Panc1 (cell line): ENCODE measurements at regions not wholly inside any gene's neighbourhood (a gene's known extent, or its start where the extent isn't known, plus 50 kb on each side); places are given as distances from the start of the nearest gene placed in this dataset.

ENCODE experiments used
- ATAC-seq: fragments of 200-7000 bp; cut with Tn5 transposase; 2 replicates; pipeline ENCODE4 v1.9.1; 2020; ENCODE audit warnings: mild to moderate bottlenecking, moderate library complexity
- BruUV-seq: library from RNA; stranded (reverse); fragments of 400-500 nt; replicated peaks from 2 replicates; lab custom pipeline; 2021; lab: Mats Ljungman, UMichigan
- CTCF ChIA-PET: fragments of 300-600 bp; sonication (Branson Sonifier 250); formaldehyde crosslinking; loops from one replicate; lab custom pipeline; 2022; ENCODE audit warnings: antibody characterized with exemption; lab: Charles Lee
- POLR2A ChIA-PET: fragments of 300-600 bp; sonication (Branson Sonifier 250); formaldehyde crosslinking; loops from one replicate; lab custom pipeline; 2022; ENCODE audit warnings: antibody characterized with exemption; lab: Charles Lee
- DNase-seq: peaks from one replicate; pipeline ENCODE4 v3.0.0-alpha.2; 2010; ENCODE audit warnings: low read depth, low spot score
- H3K27ac ChIP-seq: 2 replicates; pipeline ENCODE4 v1.5.1; 2011; ENCODE audit warnings: mild to moderate bottlenecking, low read length, inconsistent platforms
- H3K27me3 ChIP-seq: fragments of 200-500 bp; sonication (Bioruptor generic); 2 replicates; pipeline ENCODE4 v1.6.0; 2014; ENCODE audit warnings: low read length, inconsistent platforms; ENCODE audit not compliant: control insufficient read depth, insufficient read depth
- H3K36me3 ChIP-seq: fragments of 200-500 bp; sonication (Bioruptor generic); 2 replicates; pipeline ENCODE4 v1.5.1; 2014; ENCODE audit warnings: inconsistent platforms, mild to moderate bottlenecking, low read length, moderate library complexity; ENCODE audit not compliant: control insufficient read depth, insufficient read depth
- H3K4me1 ChIP-seq: 2 replicates; pipeline ENCODE4 v1.5.1; 2011; ENCODE audit warnings: inconsistent platforms, mild to moderate bottlenecking, low read length, moderate library complexity; ENCODE audit not compliant: control insufficient read depth, insufficient read depth
- H3K4me3 ChIP-seq, 2 experiments: 2 replicates each; pipeline ENCODE4 v1.5.1; 2011 to 2012; ENCODE audit warnings: low read depth in 2 of 2, low read length in 2 of 2, mild to moderate bottlenecking in 2 of 2, inconsistent platforms in 1 of 2, moderate library complexity in 1 of 2
- H3K9me3 ChIP-seq: fragments of 200-500 bp; sonication (Bioruptor generic); 2 replicates; pipeline ENCODE4 v1.5.1; 2014; ENCODE audit warnings: low read depth, mild to moderate bottlenecking, inconsistent platforms, low read length, moderate library complexity; ENCODE audit not compliant: control insufficient read depth, insufficient read depth
- CTCF ChIP-seq: fragments of 450-650 bp; IDR thresholded peaks from 2 replicates; pipeline ENCODE4 v1.5.1; 2017; ENCODE audit warnings: mild to moderate bottlenecking
- POLR2AphosphoS5 ChIP-seq: IDR thresholded peaks from 2 replicates; pipeline ENCODE4 v1.6.1; 2012; ENCODE audit warnings: mild to moderate bottlenecking, low read depth, low read length, moderate library complexity
- REST ChIP-seq, 2 experiments: IDR thresholded peaks; 2 replicates each; pipeline ENCODE4 v1.6.1; 2011 to 2012; ENCODE audit warnings: low read depth in 2 of 2, control low read depth in 1 of 2, low read length in 1 of 2, mild to moderate bottlenecking in 1 of 2, moderate library complexity in 1 of 2; ENCODE audit not compliant: insufficient read depth in 1 of 2
- SIN3A ChIP-seq: IDR thresholded peaks from 2 replicates; pipeline ENCODE4 v1.6.1; 2012; ENCODE audit warnings: low read depth, mild to moderate bottlenecking, low read length, moderate library complexity, borderline replicate concordance; ENCODE audit not compliant: insufficient read depth
- TCF7L2 ChIP-seq: IDR thresholded peaks from 2 replicates; pipeline ENCODE4 v1.6.1; 2011; ENCODE audit warnings: mild to moderate bottlenecking, low read depth, low read length, inconsistent platforms
- in situ Hi-C: cut with HindIII; loops from 2 replicates; pipeline ENCODE4 v1.10.0; 2016; ENCODE audit warnings: low sequenced_read_pairs, low pct_unique_long_range_greater_than_20kb
- intact Hi-C: fragments of 100-400 bp; cut with micrococcal nuclease; formaldehyde crosslinking; loops from one replicate; pipeline ENCODE4 v1.10.0; 2022; ENCODE audit not compliant: unreplicated experiment

- Histone ChIP-seq H3K27ac (no peak overlapping the region; the same call in 1 of the 2 replicates), H3K4me3 (no peak overlapping the region), H3K27me3 (no peaks in the 10 kb centered on the region), H3K36me3 (no peaks in the 10 kb centered on the region), H3K4me1 (peaks cover 13% of the 10 kb centered on the region), H3K9me3 (no peaks in the 10 kb centered on the region)
- in situ Hi-C loops, result no loop called here
- POLR2A ChIA-PET, result no interaction called here
- BruUV-seq, result no TSS peak
- intact Hi-C loops, result no loop called here
- ATAC-seq (peak; percentile 97), DNase-seq (peak; percentile 83)
- CTCF ChIA-PET, result no interaction called here
- TF ChIP-seq CTCF, result no peak
- TF ChIP-seq TCF7L2, result peak; percentile 79
- no peak for TF ChIP-seq REST (IDR thresholded peaks at IDR 0.05; ENCODE audit: insufficient read depth in 1 of 2, low read depth in 2 of 2, low read length in 1 of 2)
- TF ChIP-seq POLR2AphosphoS5, result peak; percentile 85; the same call in 1 of the 2 replicates
- no peak for TF ChIP-seq SIN3A
These were observed 727.9 kb upstream of the KCND2 start for GRCh38 chr7:119545118-119545517.

- H3K36me3 ChIP-seq, result no peaks in the 10 kb centered on the region
- ATAC-seq (no peak), DNase-seq (no peak)
- in situ Hi-C loops, result no loop called here
- BruUV-seq, result no TSS peak
- no peak overlapping the region for H3K4me3 ChIP-seq
- H3K9me3 ChIP-seq, result no peaks in the 10 kb centered on the region
- intact Hi-C loops, result no loop called here
- ChIA-PET POLR2A (no interaction called here), CTCF (no interaction called here)
- H3K27me3 ChIP-seq, result no peaks in the 10 kb centered on the region
- no peak overlapping the region for H3K27ac ChIP-seq
- TF ChIP-seq CTCF (no peak), TCF7L2 (no peak)
- no peaks in the 10 kb centered on the region for H3K4me1 ChIP-seq
These were observed 717.2 kb upstream of the KCND2 start for GRCh38 chr7:119555788-119556187.
